ENCODE measurements at regions not wholly inside any gene's neighbourhood (a gene's known extent, or its start where the extent isn't known, plus 50 kb on each side); places are given as distances from the start of the nearest gene placed in this dataset.

DNA sequence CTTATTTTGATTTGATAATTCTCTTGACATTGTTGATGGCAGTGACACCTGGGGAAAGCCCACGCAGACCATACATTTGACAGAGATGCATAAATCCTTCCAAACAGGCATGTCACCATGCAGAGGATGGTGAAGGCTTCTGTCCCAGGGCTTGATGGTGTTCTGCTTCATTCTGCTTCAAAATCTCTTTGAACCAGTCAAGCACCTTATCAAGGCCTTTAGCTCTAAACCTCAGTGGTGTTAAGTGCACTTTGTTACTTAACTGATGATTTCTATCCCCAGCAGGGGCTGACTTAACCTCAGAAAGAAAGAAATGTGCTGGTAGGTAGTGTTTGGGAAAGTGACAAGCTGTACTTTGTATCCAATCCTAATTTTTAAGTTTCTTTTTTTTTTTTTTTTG lies 81.1 kb downstream of the RRAGC start:
- TF ChIP-seq, protein P1, sequence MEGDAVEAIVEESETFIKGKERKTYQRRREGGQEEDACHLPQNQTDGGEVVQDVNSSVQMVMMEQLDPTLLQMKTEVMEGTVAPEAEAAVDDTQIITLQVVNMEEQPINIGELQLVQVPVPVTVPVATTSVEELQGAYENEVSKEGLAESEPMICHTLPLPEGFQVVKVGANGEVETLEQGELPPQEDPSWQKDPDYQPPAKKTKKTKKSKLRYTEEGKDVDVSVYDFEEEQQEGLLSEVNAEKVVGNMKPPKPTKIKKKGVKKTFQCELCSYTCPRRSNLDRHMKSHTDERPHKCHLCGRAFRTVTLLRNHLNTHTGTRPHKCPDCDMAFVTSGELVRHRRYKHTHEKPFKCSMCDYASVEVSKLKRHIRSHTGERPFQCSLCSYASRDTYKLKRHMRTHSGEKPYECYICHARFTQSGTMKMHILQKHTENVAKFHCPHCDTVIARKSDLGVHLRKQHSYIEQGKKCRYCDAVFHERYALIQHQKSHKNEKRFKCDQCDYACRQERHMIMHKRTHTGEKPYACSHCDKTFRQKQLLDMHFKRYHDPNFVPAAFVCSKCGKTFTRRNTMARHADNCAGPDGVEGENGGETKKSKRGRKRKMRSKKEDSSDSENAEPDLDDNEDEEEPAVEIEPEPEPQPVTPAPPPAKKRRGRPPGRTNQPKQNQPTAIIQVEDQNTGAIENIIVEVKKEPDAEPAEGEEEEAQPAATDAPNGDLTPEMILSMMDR (IDR thresholded peaks at IDR 0.05): no peak
- TF ChIP-seq EP300 (IDR thresholded peaks at IDR 0.05) (no peak), POLR2A (IDR thresholded peaks at IDR 0.05; ENCODE audit: low read depth) (no peak)
